CD14-positive monocyte (primary cell): ENCODE measurements at regions not wholly inside any gene's neighbourhood (a gene's known extent, or its start where the extent isn't known, plus 50 kb on each side); places are given as distances from the start of the nearest gene placed in this dataset.

Experiments used
- DNase-seq, 3 donors: peaks; one replicate each; pipeline ENCODE4 v3.0.0-alpha.2; 2011 to 2022
- H2AFZ ChIP-seq: 2 replicates; pipeline ENCODE4 v1.6.0; 2012; ENCODE audit warnings: mild to moderate bottlenecking, low read depth, low read length, inconsistent platforms; ENCODE audit not compliant: insufficient read depth, poor library complexity, severe bottlenecking
- H3K27ac ChIP-seq, 2 donors: 1 replicate in 1 of 2; 2 replicates in 1 of 2; pipeline ENCODE4 v1.5.1; 2012 to 2013; ENCODE audit warnings: low read length in 2 of 2, control low read depth in 1 of 2, inconsistent platforms in 1 of 2, low read depth in 1 of 2, mild to moderate bottlenecking in 1 of 2
- H3K27me3 ChIP-seq, 2 donors: one replicate each; pipeline versions ENCODE4 v1.6.0 to v1.6.1; 2011 to 2013; ENCODE audit warnings: low read length in 2 of 2; ENCODE audit not compliant: control insufficient read depth in 2 of 2, insufficient read depth in 2 of 2
- H3K36me3 ChIP-seq, 2 donors: replicated peaks in 1 of 2; 1 replicate in 1 of 2; 2 replicates in 1 of 2; pipeline versions ENCODE4 v1.5.1 to v1.6.1; 2012 to 2013; ENCODE audit warnings: low read length in 2 of 2, control low read depth in 1 of 2, inconsistent platforms in 1 of 2, mild to moderate bottlenecking in 1 of 2; ENCODE audit not compliant: insufficient read depth in 2 of 2, control insufficient read depth in 1 of 2
- H3K4me1 ChIP-seq, 2 donors: 1 replicate in 1 of 2; 2 replicates in 1 of 2; pipeline versions ENCODE4 v1.5.1 to v1.6.1; 2012 to 2013; ENCODE audit warnings: low read length in 2 of 2, control low read depth in 1 of 2, inconsistent platforms in 1 of 2, mild to moderate bottlenecking in 1 of 2, moderate library complexity in 1 of 2; ENCODE audit not compliant: insufficient read depth in 2 of 2, control insufficient read depth in 1 of 2
- H3K4me2 ChIP-seq: replicated peaks from 2 replicates; pipeline ENCODE3; 2012; ENCODE audit warnings: low read length, moderate library complexity, mild to moderate bottlenecking; ENCODE audit not compliant: poor library complexity, severe bottlenecking; ENCODE audit errors: extremely low read depth
- H3K4me3 ChIP-seq, 3 experiments: fragments of 200-600 bp in 1 of 3; sonication (generic) in 1 of 3; replicated peaks in 1 of 3; 1 replicate in 2 of 3; 2 replicates in 1 of 3; pipeline ENCODE4 v1.5.1; 2011 to 2013; ENCODE audit warnings: low read length in 3 of 3, mild to moderate bottlenecking in 3 of 3, control low read depth in 2 of 3, low read depth in 2 of 3, inconsistent platforms in 1 of 3, moderate library complexity in 1 of 3
- H3K79me2 ChIP-seq: 2 replicates; pipeline ENCODE4 v1.6.0; 2012; ENCODE audit warnings: mild to moderate bottlenecking, control low read depth, inconsistent platforms, low read length, moderate library complexity; ENCODE audit not compliant: insufficient read depth
- H3K9ac ChIP-seq: 2 replicates; pipeline ENCODE4 v1.6.0; 2017; ENCODE audit warnings: low read length, mild to moderate bottlenecking; ENCODE audit not compliant: insufficient read depth, poor library complexity, severe bottlenecking
- H3K9me3 ChIP-seq, 2 donors: replicated peaks in 1 of 2; 1 replicate in 1 of 2; 2 replicates in 1 of 2; pipeline versions ENCODE4 v1.5.1 to v1.6.1; 2012 to 2013; ENCODE audit warnings: low read length in 2 of 2, control low read depth in 1 of 2; ENCODE audit not compliant: control insufficient read depth in 1 of 2, insufficient read depth in 1 of 2
- H4K20me1 ChIP-seq: 2 replicates; pipeline ENCODE4 v1.6.0; 2012; ENCODE audit warnings: mild to moderate bottlenecking, low read length, control low read depth, moderate library complexity; ENCODE audit not compliant: insufficient read depth
- H3K27ac Mint-ChIP-seq, 7 donors: one replicate each; pipeline ENCODE4 v1.8.0; 2020; ENCODE audit warnings: mild to moderate bottlenecking in 7 of 7, mixed read lengths in 7 of 7, moderate library complexity in 6 of 7, inconsistent platforms in 2 of 7
- H3K27me3 Mint-ChIP-seq, 3 donors: one replicate each; pipeline ENCODE4 v1.8.0; 2021 to 2022; ENCODE audit warnings: low read depth in 3 of 3, mild to moderate bottlenecking in 3 of 3, mixed read lengths in 3 of 3, moderate library complexity in 3 of 3, inconsistent platforms in 1 of 3
- H3K36me3 Mint-ChIP-seq, 2 donors: one replicate each; pipeline ENCODE4 v1.8.0; 2020; ENCODE audit warnings: mixed read lengths in 2 of 2, inconsistent platforms in 1 of 2, mild to moderate bottlenecking in 1 of 2
- H3K4me1 Mint-ChIP-seq: one replicate; pipeline ENCODE4 v1.8.0; 2020; ENCODE audit warnings: mild to moderate bottlenecking, mixed read lengths
- H3K4me3 Mint-ChIP-seq, 2 donors: one replicate each; pipeline ENCODE4 v1.8.0; 2020; ENCODE audit warnings: mild to moderate bottlenecking in 2 of 2, mixed read lengths in 2 of 2, moderate library complexity in 1 of 2
- H3K9me3 Mint-ChIP-seq, 7 donors: one replicate each; pipeline ENCODE4 v1.8.0; 2020 to 2022; ENCODE audit warnings: mixed read lengths in 7 of 7, mild to moderate bottlenecking in 6 of 7, moderate library complexity in 6 of 7, inconsistent platforms in 2 of 7
- WGBS: methylation state at CpG from one replicate; pipeline ENCODE4 v1.1.5; 2013; ENCODE audit warnings: missing lambda C conversion rate; ENCODE audit not compliant: insufficient coverage; 5-methylcytosine and 5-hydroxymethylcytosine counted together
- intact Hi-C, 2 donors: fragments of 100-400 bp; cut with micrococcal nuclease; formaldehyde crosslinking; loops; one replicate each; pipeline versions ENCODE4 v1.15.0 to v1.15.1; 2023
- TF ChIP-seq, protein P1 (sequence below): fragments of 200-600 bp; IDR thresholded peaks from one replicate; pipeline ENCODE4 v1.8.0; 2022; ENCODE audit warnings: antibody characterized with exemption, mild to moderate bottlenecking

- no peaks in the 10 kb centered on the region for H3K36me3 ChIP-seq
- TF ChIP-seq, protein P1, sequence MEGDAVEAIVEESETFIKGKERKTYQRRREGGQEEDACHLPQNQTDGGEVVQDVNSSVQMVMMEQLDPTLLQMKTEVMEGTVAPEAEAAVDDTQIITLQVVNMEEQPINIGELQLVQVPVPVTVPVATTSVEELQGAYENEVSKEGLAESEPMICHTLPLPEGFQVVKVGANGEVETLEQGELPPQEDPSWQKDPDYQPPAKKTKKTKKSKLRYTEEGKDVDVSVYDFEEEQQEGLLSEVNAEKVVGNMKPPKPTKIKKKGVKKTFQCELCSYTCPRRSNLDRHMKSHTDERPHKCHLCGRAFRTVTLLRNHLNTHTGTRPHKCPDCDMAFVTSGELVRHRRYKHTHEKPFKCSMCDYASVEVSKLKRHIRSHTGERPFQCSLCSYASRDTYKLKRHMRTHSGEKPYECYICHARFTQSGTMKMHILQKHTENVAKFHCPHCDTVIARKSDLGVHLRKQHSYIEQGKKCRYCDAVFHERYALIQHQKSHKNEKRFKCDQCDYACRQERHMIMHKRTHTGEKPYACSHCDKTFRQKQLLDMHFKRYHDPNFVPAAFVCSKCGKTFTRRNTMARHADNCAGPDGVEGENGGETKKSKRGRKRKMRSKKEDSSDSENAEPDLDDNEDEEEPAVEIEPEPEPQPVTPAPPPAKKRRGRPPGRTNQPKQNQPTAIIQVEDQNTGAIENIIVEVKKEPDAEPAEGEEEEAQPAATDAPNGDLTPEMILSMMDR, result no peak
- H3K27me3 Mint-ChIP-seq, result no peaks in the 10 kb centered on the region
- no peak for DNase-seq
- H3K36me3 Mint-ChIP-seq, result no peaks in the 10 kb centered on the region
- no peak overlapping the region for H3K27ac ChIP-seq
- 100% methylated on average over 1 of the region's 2 CpGs for WGBS
- no peak overlapping the region for H3K4me3 Mint-ChIP-seq
- intact Hi-C loops, result no loop called here
- H3K9ac ChIP-seq, result no peak overlapping the region
- no peak overlapping the region for H3K4me2 ChIP-seq
- no peaks in the 10 kb centered on the region for H3K4me1 ChIP-seq
- peaks cover 0 to 13% (median 6%) of the 10 kb centered on the region in 7 donors for H3K9me3 Mint-ChIP-seq
- peaks cover 0 to 6% of the 10 kb centered on the region in 2 donors for H3K9me3 ChIP-seq
- no peak overlapping the region for H2AFZ ChIP-seq
- no peaks in the 10 kb centered on the region for H3K79me2 ChIP-seq
- no peaks in the 10 kb centered on the region for H4K20me1 ChIP-seq
- no peak overlapping the region for H3K4me3 ChIP-seq
- H3K4me1 Mint-ChIP-seq, result no peaks in the 10 kb centered on the region
- H3K27me3 ChIP-seq, result no peaks in the 10 kb centered on the region
- H3K27ac Mint-ChIP-seq, result no peak overlapping the region
Measured at GRCh38 chr5:13464532-13465193, 479.8 kb downstream of the DNAH5 start.

DNA sequence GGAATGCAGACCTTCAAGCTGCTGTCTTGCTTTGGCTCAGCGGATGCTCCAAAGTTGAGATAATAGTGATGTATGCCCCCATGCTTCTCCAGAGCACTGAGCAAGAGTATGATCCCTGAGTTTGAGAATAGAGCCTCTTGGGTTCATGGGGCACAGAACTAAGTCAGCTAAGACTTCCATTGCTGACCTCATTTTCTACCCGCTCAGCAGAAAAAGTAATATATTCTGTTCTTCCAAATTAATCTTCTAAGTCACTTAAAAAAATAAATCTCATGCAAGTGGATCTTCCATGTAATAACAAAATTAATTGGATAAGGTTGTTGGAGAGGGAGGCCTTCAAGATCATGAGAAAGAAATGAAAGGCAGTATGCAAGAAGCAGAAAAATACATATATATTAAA lies 483.9 kb downstream of the DNAH5 start:
- Mint-ChIP-seq H3K4me1 (no peaks in the 10 kb centered on the region), H3K27ac (no peak overlapping the region), H3K27me3 (no peaks in the 10 kb centered on the region), H3K36me3 (no peaks in the 10 kb centered on the region), H3K9me3 (peaks cover 0 to 5% (median 1%) of the 10 kb centered on the region in 7 donors), H3K4me3 (no peak overlapping the region)
- no peak overlapping the region for H3K4me2 ChIP-seq
- no peaks in the 10 kb centered on the region for H4K20me1 ChIP-seq
- intact Hi-C loops, result no loop called here
- no peaks in the 10 kb centered on the region for H3K79me2 ChIP-seq
- no peaks in the 10 kb centered on the region for H3K4me1 ChIP-seq
- H3K9ac ChIP-seq, result no peak overlapping the region
- no peak for DNase-seq
- no peaks in the 10 kb centered on the region for H3K9me3 ChIP-seq
- no peaks in the 10 kb centered on the region for H3K36me3 ChIP-seq
- H3K27me3 ChIP-seq, result no peaks in the 10 kb centered on the region
- TF ChIP-seq, protein P1, result no peak
- WGBS, result 100% methylated on average over 1 of the region's 2 CpGs
- H3K27ac ChIP-seq, result no peak overlapping the region
- H2AFZ ChIP-seq, result no peak overlapping the region
- no peak overlapping the region for H3K4me3 ChIP-seq
